SK-N-SH treated with all-trans-retinoic acid at 6 μM for 48 hours (cell line): ENCODE measurements at regions not wholly inside any gene's neighbourhood (a gene's known extent, or its start where the extent isn't known, plus 50 kb on each side); places are given as distances from the start of the nearest gene placed in this dataset.

Source experiments
- ATAC-seq: fragments of 200-7000 bp; cut with Tn5 transposase; 3 replicates; pipeline ENCODE4 v1.9.1; 2020; ENCODE audit warnings: mild to moderate bottlenecking, moderate library complexity
- ARNTL ChIP-seq: fragments of 450-650 bp; formaldehyde crosslinking; IDR thresholded peaks from 2 replicates; pipeline ENCODE4 v1.5.0; 2020; ENCODE audit warnings: low read depth, mild to moderate bottlenecking, moderate library complexity, borderline replicate concordance
- BACH2 ChIP-seq: fragments of 250-450 bp; sonication (Bioruptor Pico); IDR thresholded peaks from 2 replicates; pipeline ENCODE4 v1.9.0; 2021; ENCODE audit warnings: mild to moderate bottlenecking, borderline replicate concordance
- CREB5 ChIP-seq: fragments of 250-450 bp; sonication (Bioruptor Pico); IDR thresholded peaks from 2 replicates; pipeline ENCODE4 v1.5.1; 2020; ENCODE audit warnings: low read depth, mild to moderate bottlenecking, moderate library complexity
- CSRNP3 ChIP-seq: fragments of 250-450 bp; sonication (Bioruptor Pico); IDR thresholded peaks from 2 replicates; pipeline ENCODE4 v1.5.1; 2021; ENCODE audit warnings: mild to moderate bottlenecking, moderate library complexity
- ESRRG ChIP-seq: fragments of 250-450 bp; sonication (Bioruptor Pico); IDR thresholded peaks from 2 replicates; pipeline ENCODE4 v1.6.1; 2021; ENCODE audit warnings: mild to moderate bottlenecking
- GLIS3 ChIP-seq: fragments of 250-450 bp; sonication (Bioruptor Pico); IDR thresholded peaks from 2 replicates; pipeline ENCODE4 v1.5.0; 2020; ENCODE audit warnings: mild to moderate bottlenecking, moderate library complexity
- ISL1 ChIP-seq: fragments of 250-450 bp; sonication (Bioruptor Pico); IDR thresholded peaks from 2 replicates; pipeline ENCODE4 v2.1.2; 2022; ENCODE audit warnings: mild to moderate bottlenecking, moderate library complexity
- OSR1 ChIP-seq: fragments of 250-450 bp; sonication (Bioruptor Pico); IDR thresholded peaks from 2 replicates; pipeline ENCODE4 v1.8.0; 2022; ENCODE audit warnings: moderate library complexity, mild to moderate bottlenecking, inconsistent platforms
- PATZ1 ChIP-seq: fragments of 250-450 bp; sonication (Bioruptor Pico); IDR thresholded peaks from 2 replicates; pipeline ENCODE4 v1.8.0; 2020; ENCODE audit warnings: mild to moderate bottlenecking, moderate library complexity, borderline replicate concordance
- POU6F1 ChIP-seq: fragments of 250-450 bp; sonication (Bioruptor Pico); IDR thresholded peaks from 2 replicates; pipeline ENCODE4 v1.8.0; 2021; ENCODE audit warnings: low read depth, mild to moderate bottlenecking, moderate library complexity, borderline replicate concordance
- PPARA ChIP-seq: fragments of 250-450 bp; sonication (Bioruptor Pico); IDR thresholded peaks from 2 replicates; pipeline ENCODE4 v1.5.0; 2020; ENCODE audit warnings: mild to moderate bottlenecking, borderline replicate concordance
- RARB ChIP-seq: fragments of 250-450 bp; sonication (Bioruptor Pico); IDR thresholded peaks from 2 replicates; pipeline ENCODE4 v1.8.0; 2021; ENCODE audit warnings: mild to moderate bottlenecking, moderate library complexity
- SNAI2 ChIP-seq: fragments of 250-450 bp; sonication (Bioruptor Pico); IDR thresholded peaks from 2 replicates; pipeline ENCODE4 v1.5.0; 2020; ENCODE audit warnings: mild to moderate bottlenecking, moderate library complexity
- TCF4 ChIP-seq: fragments of 250-450 bp; sonication (Bioruptor Pico); IDR thresholded peaks from 2 replicates; pipeline ENCODE4 v1.8.0; 2021; ENCODE audit warnings: mild to moderate bottlenecking, moderate library complexity, borderline replicate concordance
- TOX ChIP-seq: fragments of 250-450 bp; sonication (Bioruptor Pico); IDR thresholded peaks from 2 replicates; pipeline ENCODE4 v1.8.0; 2021; ENCODE audit warnings: mild to moderate bottlenecking, moderate library complexity, borderline replicate concordance
- TSHZ2 ChIP-seq: fragments of 250-450 bp; sonication (Bioruptor Pico); IDR thresholded peaks from 2 replicates; pipeline ENCODE4 v1.5.0; 2020; ENCODE audit warnings: mild to moderate bottlenecking, moderate library complexity
- ZC3H10 ChIP-seq: fragments of 250-450 bp; sonication (Bioruptor Pico); IDR thresholded peaks from 2 replicates; pipeline ENCODE4 v1.5.1; 2021; ENCODE audit warnings: mild to moderate bottlenecking, moderate library complexity
- ZFP3 ChIP-seq: fragments of 250-450 bp; sonication (Bioruptor Pico); IDR thresholded peaks from 2 replicates; pipeline ENCODE4 v1.5.0; 2020; ENCODE audit warnings: mild to moderate bottlenecking, moderate library complexity
- ZFP30 ChIP-seq: fragments of 450-650 bp; formaldehyde crosslinking; IDR thresholded peaks from 2 replicates; pipeline ENCODE4 v1.5.0; 2022; ENCODE audit warnings: mild to moderate bottlenecking, moderate library complexity
- ZNF565 ChIP-seq: fragments of 450-650 bp; formaldehyde crosslinking; conservative IDR thresholded peaks from 2 replicates; pipeline ENCODE4 v1.5.0; 2020; ENCODE audit warnings: low read depth, mild to moderate bottlenecking, moderate library complexity
- ZNF8 ChIP-seq: fragments of 450-650 bp; formaldehyde crosslinking; IDR thresholded peaks from 2 replicates; pipeline ENCODE4 v1.5.0; 2020; ENCODE audit warnings: mild to moderate bottlenecking, moderate library complexity

GRCh38 chr9:19732441-19732951 is 56.3 kb downstream of the SLC24A2 start:
- TF ChIP-seq OSR1 (CRISPR knock-in tag) (no peak), GLIS3 (CRISPR knock-in tag) (no peak), ZNF565 (CRISPR knock-in tag) (no peak), PPARA (CRISPR knock-in tag) (no peak), RARB (CRISPR knock-in tag) (no peak)
- no peak for ATAC-seq

GRCh38 chr9:19728101-19728500 is 60.7 kb downstream of the SLC24A2 start:
- TF ChIP-seq PPARA (CRISPR knock-in tag) = no peak
- TF ChIP-seq CREB5 (CRISPR knock-in tag) = no peak
- TF ChIP-seq SNAI2 (CRISPR knock-in tag) = no peak
- TF ChIP-seq PATZ1 = no peak
- no peak for TF ChIP-seq ZNF565 (CRISPR knock-in tag)
- TF ChIP-seq TOX (CRISPR knock-in tag) = no peak
- no peak for TF ChIP-seq ZNF8
- TF ChIP-seq GLIS3 (CRISPR knock-in tag) = no peak
- no peak for TF ChIP-seq ESRRG (CRISPR knock-in tag)
- no peak for TF ChIP-seq ZC3H10 (CRISPR knock-in tag)
- no peak for TF ChIP-seq ZFP30 (CRISPR knock-in tag)
- no peak for TF ChIP-seq OSR1 (CRISPR knock-in tag)
- TF ChIP-seq ZFP3 (CRISPR knock-in tag) = no peak
- no peak for TF ChIP-seq CSRNP3 (CRISPR knock-in tag)
- TF ChIP-seq ISL1 (CRISPR knock-in tag) = no peak
- no peak for TF ChIP-seq TSHZ2 (CRISPR knock-in tag)
- TF ChIP-seq TCF4 (CRISPR knock-in tag) = no peak
- no peak for TF ChIP-seq BACH2 (CRISPR knock-in tag)
- no peak for TF ChIP-seq POU6F1
- no peak for TF ChIP-seq ARNTL (CRISPR knock-in tag)
- no peak for ATAC-seq

- no peak for ATAC-seq
- TF ChIP-seq TOX (CRISPR knock-in tag) (no peak), SNAI2 (CRISPR knock-in tag) (no peak), ISL1 (CRISPR knock-in tag) (no peak), RARB (CRISPR knock-in tag) (no peak), GLIS3 (CRISPR knock-in tag) (no peak), ZNF8 (no peak), ZFP30 (CRISPR knock-in tag) (no peak), BACH2 (CRISPR knock-in tag) (no peak), CREB5 (CRISPR knock-in tag) (no peak)
These were observed 62.9 kb downstream of the SLC24A2 start for GRCh38 chr9:19725970-19726369.
